Mammary epithelial cell (primary cell): ENCODE measurements at regions not wholly inside any gene's neighbourhood (a gene's known extent, or its start where the extent isn't known, plus 50 kb on each side); places are given as distances from the start of the nearest gene placed in this dataset.

Experiments
- CTCF ChIP-seq, 2 donors: IDR thresholded peaks in 1 of 2; conservative IDR thresholded peaks in 1 of 2; 2 replicates each; pipeline ENCODE4 v1.5.1; 2011 to 2012; ENCODE audit warnings: inconsistent platforms in 2 of 2, low read length in 2 of 2, mild to moderate bottlenecking in 2 of 2, control low read depth in 1 of 2, low read depth in 1 of 2; ENCODE audit not compliant: insufficient read depth in 1 of 2; ENCODE audit errors: extremely low read depth in 1 of 2
- EZH2 ChIP-seq: IDR thresholded peaks from 2 replicates; pipeline ENCODE4 v1.6.1; 2012; ENCODE audit warnings: low read length, inconsistent platforms, borderline replicate concordance

- no peak for TF ChIP-seq CTCF (conservative IDR thresholded peaks at IDR 0.05 in 1 of 2, IDR thresholded peaks at IDR 0.05 in 1 of 2; ENCODE audit: extremely low read depth in 1 of 2, insufficient read depth in 1 of 2, low read depth in 1 of 2, low read length in 2 of 2)
- TF ChIP-seq EZH2: no peak
These were observed 120.3 kb upstream of the ARHGAP20 start for GRCh38 chr11:110832539-110832938.
